Heart right ventricle (tissue), 16 donors: ENCODE measurements at regions not wholly inside any gene's neighbourhood (a gene's known extent, or its start where the extent isn't known, plus 50 kb on each side); places are given as distances from the start of the nearest gene placed in this dataset.

Experiments used
- ATAC-seq, 8 donors: fragments of 200-7000 bp; cut with Tn5 transposase; one replicate each; pipeline ENCODE4 v1.9.1; 2020; ENCODE audit warnings: mild to moderate bottlenecking in 8 of 8, moderate library complexity in 8 of 8, moderate number of reproducible peaks in 1 of 8
- DNase-seq, 2 donors: peaks; one replicate each; pipeline ENCODE4 v3.0.0-alpha.2; 2020
- H3K27ac ChIP-seq, 10 donors: fragments of 200-600 bp; sonication (generic) in 2 of 10; one replicate each; pipeline versions ENCODE4 v1.5.0 to v1.8.0; 2020 to 2022; ENCODE audit warnings: mild to moderate bottlenecking in 3 of 10
- H3K27me3 ChIP-seq, 7 donors: fragments of 200-600 bp; one replicate each; pipeline ENCODE4 v1.8.0; 2021 to 2022; ENCODE audit warnings: mild to moderate bottlenecking in 2 of 7
- H3K36me3 ChIP-seq, 9 donors: fragments of 200-600 bp; sonication (generic) in 1 of 9; one replicate each; pipeline versions ENCODE4 v1.5.0 to v1.8.0; 2020 to 2022; ENCODE audit warnings: mild to moderate bottlenecking in 2 of 9
- H3K4me1 ChIP-seq, 9 donors: fragments of 200-600 bp; sonication (generic) in 1 of 9; one replicate each; pipeline versions ENCODE4 v1.5.0 to v1.8.0; 2020 to 2022; ENCODE audit warnings: mild to moderate bottlenecking in 4 of 9
- H3K4me3 ChIP-seq, 10 donors: fragments of 200-600 bp; sonication (generic) in 2 of 10; one replicate each; pipeline versions ENCODE4 v1.5.0 to v1.8.0; 2020 to 2022; ENCODE audit warnings: mild to moderate bottlenecking in 7 of 10, moderate library complexity in 2 of 10
- H3K9me3 ChIP-seq, 11 donors: fragments of 200-600 bp in 10 of 11; sonication (generic) in 2 of 11; one replicate each; pipeline versions ENCODE4 v1.5.0 to v1.8.0; 2013 to 2022; ENCODE audit warnings: mild to moderate bottlenecking in 2 of 11, control low read depth in 1 of 11, moderate library complexity in 1 of 11
- WGBS, 2 donors: extraction: QIAGEN DNeasy Blood & Tissue Kit; methylation state at CpG; one replicate each; pipeline ENCODE4 v1.1.7; 2013; ENCODE audit warnings: inconsistent platforms in 1 of 2; 5-methylcytosine and 5-hydroxymethylcytosine counted together
- intact Hi-C, 10 donors: fragments of 100-400 bp; cut with DNase I; formaldehyde crosslinking; loops; one replicate each; pipeline versions ENCODE4 v1.11.1 to v1.14.2; 2022
- TF ChIP-seq, protein P1 (sequence below), 9 donors: fragments of 200-600 bp; sonication (generic) in 2 of 9; IDR thresholded peaks; one replicate each; pipeline versions ENCODE4 v1.5.0 to v1.8.0; 2021 to 2022; ENCODE audit warnings: antibody characterized with exemption in 9 of 9, mild to moderate bottlenecking in 5 of 9, moderate library complexity in 1 of 9
- donor health status: Arrhythmogenic right ventricular cardiomyopathy.
- donor health status: ischemic (EF 13 %, LVEDD 7.1; RV severe dilation, severe dysfunction).
- donor health status: healthy with polysubstance abuse.
- donor health status: DM: no; HTN: yes; CAD: no.
- donor health status: DM: no; HTN: no; CAD: no.
- donor health status: ischemic (EF 25% LVEDD 6.9; RV normal size, moderate dysfunction).
- donor health status: ischemic (EF 25% LVEDD 5.7; RV mildly dilated, moderate dysfunction).
- donor health status: healthy.
- donor health status: DM: yes; HTN: yes; CAD: no.
- donor health status: Ischemic cardiomyopathy.
- donor health status: ischemic (EF 35%, LVEDD 5.7; RV mildly dilated, moderate dysfunction).
- donor health status: nonischemic (EF 11% LVEDD 7.7; RV severe dilation, severe dysfunction).
- donor health status: DM: yes; HTN: yes; CAD: no.
- donor health status: PGD.
- donor health status: ischemic (EF 29% LVEDD 5.4; RV normal size, mild dysfunction).
- donor health status: nonischemic (EF 23%, LVEDD 6.1; RV moderate dilation, normal function).

GRCh38 chr12:115364921-115365320, 680.9 kb upstream of the TBX3 start:
- DNase-seq = no peak
- TF ChIP-seq, protein P1, sequence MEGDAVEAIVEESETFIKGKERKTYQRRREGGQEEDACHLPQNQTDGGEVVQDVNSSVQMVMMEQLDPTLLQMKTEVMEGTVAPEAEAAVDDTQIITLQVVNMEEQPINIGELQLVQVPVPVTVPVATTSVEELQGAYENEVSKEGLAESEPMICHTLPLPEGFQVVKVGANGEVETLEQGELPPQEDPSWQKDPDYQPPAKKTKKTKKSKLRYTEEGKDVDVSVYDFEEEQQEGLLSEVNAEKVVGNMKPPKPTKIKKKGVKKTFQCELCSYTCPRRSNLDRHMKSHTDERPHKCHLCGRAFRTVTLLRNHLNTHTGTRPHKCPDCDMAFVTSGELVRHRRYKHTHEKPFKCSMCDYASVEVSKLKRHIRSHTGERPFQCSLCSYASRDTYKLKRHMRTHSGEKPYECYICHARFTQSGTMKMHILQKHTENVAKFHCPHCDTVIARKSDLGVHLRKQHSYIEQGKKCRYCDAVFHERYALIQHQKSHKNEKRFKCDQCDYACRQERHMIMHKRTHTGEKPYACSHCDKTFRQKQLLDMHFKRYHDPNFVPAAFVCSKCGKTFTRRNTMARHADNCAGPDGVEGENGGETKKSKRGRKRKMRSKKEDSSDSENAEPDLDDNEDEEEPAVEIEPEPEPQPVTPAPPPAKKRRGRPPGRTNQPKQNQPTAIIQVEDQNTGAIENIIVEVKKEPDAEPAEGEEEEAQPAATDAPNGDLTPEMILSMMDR (IDR thresholded peaks at IDR 0.05) = no peak
- Histone ChIP-seq H3K4me1 (no peaks in the 10 kb centered on the region), H3K36me3 (no peaks in the 10 kb centered on the region), H3K4me3 (no peak overlapping the region), H3K9me3 (no peaks in the 10 kb centered on the region), H3K27ac (no peak overlapping the region), H3K27me3 (peaks cover 0 to 4% (median 0%) of the 10 kb centered on the region in 7 donors)
- ATAC-seq = no peak
- intact Hi-C loops = no loop called here
- WGBS, 2 donors = 58 to 59% methylated on average over 3 of the region's 3 CpGs

DNA sequence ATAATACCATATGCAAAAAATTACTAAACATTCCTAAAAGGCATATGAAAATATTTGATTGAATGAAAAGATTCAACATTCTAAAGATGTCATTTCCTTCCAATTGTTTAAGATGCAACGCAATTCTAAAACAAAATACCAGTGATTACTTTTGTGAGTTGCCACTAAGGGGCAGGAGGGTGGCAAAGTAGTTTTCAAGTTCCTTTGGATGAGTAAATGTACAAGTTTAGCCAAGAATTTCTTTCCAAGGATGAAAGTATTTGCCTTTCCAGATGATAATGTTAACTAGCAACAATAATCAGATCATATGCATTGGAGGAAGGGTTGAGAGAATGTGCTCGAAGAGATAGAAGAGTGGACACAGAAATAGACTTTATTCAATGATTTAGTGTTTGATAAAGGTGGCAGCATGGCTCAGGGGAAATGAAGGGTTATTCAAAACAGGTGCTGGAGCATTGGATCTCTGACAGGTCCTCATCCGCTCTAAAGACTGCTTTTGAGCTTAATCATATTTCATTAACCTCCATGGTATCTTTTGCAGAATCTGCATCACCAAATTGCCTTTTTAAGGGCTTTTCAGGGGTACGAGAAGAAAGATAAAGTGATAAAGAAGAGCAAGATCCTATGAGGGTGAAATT, 678.5 kb upstream of the TBX3 start:
- Histone ChIP-seq H3K9me3 (no peaks in the 10 kb centered on the region), H3K4me3 (no peak overlapping the region), H3K27me3 (peaks cover 0 to 4% (median 0%) of the 10 kb centered on the region in 7 donors), H3K27ac (no peak overlapping the region), H3K4me1 (no peaks in the 10 kb centered on the region), H3K36me3 (no peaks in the 10 kb centered on the region)
- no peak for DNase-seq
- intact Hi-C loops = no loop called here
- no peak for ATAC-seq
- 73 to 74% methylated on average over 4 of the region's 4 CpGs for WGBS, 2 donors
- TF ChIP-seq, protein P1 (IDR thresholded peaks at IDR 0.05) = peak in 1 of 9 donors; percentile 10

- H3K27me3 ChIP-seq = peaks cover 0 to 6% (median 0%) of the 10 kb centered on the region in 7 donors
- no peak overlapping the region for H3K4me3 ChIP-seq
- H3K9me3 ChIP-seq = peaks cover 0 to 3% (median 0%) of the 10 kb centered on the region in 11 donors
- ATAC-seq (no peak), DNase-seq (no peak)
- H3K4me1 ChIP-seq = peaks cover 0 to 13% (median 0%) of the 10 kb centered on the region in 9 donors
- 65 to 75% methylated on average over 12 of the region's 12 CpGs for WGBS, 2 donors
- TF ChIP-seq, protein P1 (IDR thresholded peaks at IDR 0.05) = no peak
- intact Hi-C loops = no loop called here
- no peak overlapping the region for H3K27ac ChIP-seq
- no peaks in the 10 kb centered on the region for H3K36me3 ChIP-seq
Observed at GRCh38 chr12:115357681-115358080, 673.7 kb upstream of the TBX3 start.

DNA sequence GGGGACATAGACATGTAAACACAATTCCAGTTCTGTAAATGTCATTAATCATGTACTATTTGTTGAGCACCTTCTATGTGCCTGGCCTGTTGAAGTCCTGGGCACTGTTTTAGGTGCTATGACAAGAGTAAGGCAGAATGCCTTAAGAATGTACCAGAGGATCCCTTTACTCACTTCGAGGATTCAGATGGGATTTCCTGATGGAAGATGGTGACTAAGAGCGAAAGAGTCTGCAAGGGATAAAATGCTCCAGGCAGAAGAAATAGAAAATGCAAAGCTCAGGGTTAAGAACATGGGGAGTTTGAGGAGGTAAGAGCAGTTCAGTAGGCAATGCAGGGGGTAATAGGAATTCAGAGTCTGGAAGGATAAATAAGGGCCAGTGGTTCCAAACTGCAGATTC, 671.3 kb upstream of the TBX3 start:
- DNase-seq (no peak), ATAC-seq (no peak)
- H3K27me3 ChIP-seq = peaks cover 0 to 6% (median 0%) of the 10 kb centered on the region in 7 donors
- H3K27ac ChIP-seq = no peak overlapping the region
- intact Hi-C loops = no loop called here
- TF ChIP-seq, protein P1 (IDR thresholded peaks at IDR 0.05) = no peak
- H3K4me1 ChIP-seq = peaks cover 0 to 13% (median 0%) of the 10 kb centered on the region in 9 donors
- no peaks in the 10 kb centered on the region for H3K36me3 ChIP-seq
- H3K9me3 ChIP-seq = peaks cover 0 to 3% (median 0%) of the 10 kb centered on the region in 11 donors
- 93 to 94% methylated on average over 2 of the region's 2 CpGs for WGBS, 2 donors
- H3K4me3 ChIP-seq = no peak overlapping the region
